Neural progenitor cell (in vitro differentiated cells): ENCODE measurements at regions not wholly inside any gene's neighbourhood (a gene's known extent, or its start where the extent isn't known, plus 50 kb on each side); places are given as distances from the start of the nearest gene placed in this dataset.

Source experiments
- DNase-seq: peaks from one replicate; pipeline ENCODE4 v3.0.0-alpha.2; 2016; ENCODE audit warnings: low spot score
- H2AFZ ChIP-seq: fragments of 200-600 bp; sonication (generic); replicated peaks from 2 replicates; pipeline ENCODE4 v1.6.1; 2016; ENCODE audit warnings: antibody characterized with exemption
- H3F3A ChIP-seq: fragments of 200-600 bp; sonication (generic); 2 replicates; pipeline ENCODE4 v1.6.1; 2016; ENCODE audit warnings: antibody characterized with exemption, low read depth
- H3K27ac ChIP-seq: fragments of 200-600 bp; sonication (generic); 2 replicates; pipeline ENCODE4 v1.5.1; 2016; ENCODE audit warnings: mild to moderate bottlenecking
- H3K27me3 ChIP-seq: fragments of 200-600 bp; sonication (generic); 2 replicates; pipeline ENCODE4 v1.6.1; 2016; ENCODE audit warnings: mild to moderate bottlenecking, moderate library complexity
- H3K36me3 ChIP-seq: fragments of 200-600 bp; sonication (generic); 2 replicates; pipeline ENCODE4 v1.5.1; 2016
- H3K4me1 ChIP-seq: fragments of 200-600 bp; sonication (generic); 2 replicates; pipeline ENCODE4 v1.6.1; 2016; ENCODE audit warnings: mixed run types
- H3K4me2 ChIP-seq: fragments of 200-600 bp; sonication (generic); 2 replicates; pipeline ENCODE4 v1.6.1; 2016
- H3K4me3 ChIP-seq: fragments of 200-600 bp; sonication (generic); 2 replicates; pipeline ENCODE4 v1.5.1; 2016
- H3K79me2 ChIP-seq: fragments of 200-600 bp; sonication (generic); 2 replicates; pipeline ENCODE4 v1.6.1; 2016; ENCODE audit warnings: low read depth
- H3K9ac ChIP-seq: fragments of 200-600 bp; sonication (generic); 2 replicates; pipeline ENCODE4 v1.6.1; 2016
- H3K9me3 ChIP-seq: fragments of 200-600 bp; sonication (generic); 2 replicates; pipeline ENCODE4 v1.5.1; 2016; ENCODE audit warnings: low read depth
- H4K20me1 ChIP-seq: fragments of 200-600 bp; sonication (generic); 2 replicates; pipeline ENCODE4 v1.6.1; 2016; ENCODE audit warnings: low read depth
- H3K27ac Mint-ChIP-seq: 3 replicates; pipeline ENCODE4 v1.8.0; 2021; ENCODE audit warnings: mixed read lengths
- H3K27me3 Mint-ChIP-seq: 2 replicates; pipeline ENCODE4 v1.8.0; 2022; ENCODE audit warnings: low read depth, mild to moderate bottlenecking, inconsistent platforms, moderate library complexity, mixed read lengths; ENCODE audit not compliant: insufficient read depth
- H3K36me3 Mint-ChIP-seq: 3 replicates; pipeline ENCODE4 v1.8.0; 2021; ENCODE audit warnings: mixed read lengths
- H3K4me1 Mint-ChIP-seq: 3 replicates; pipeline ENCODE4 v1.8.0; 2021; ENCODE audit warnings: mixed read lengths
- H3K4me3 Mint-ChIP-seq: 3 replicates; pipeline ENCODE4 v1.8.0; 2021; ENCODE audit warnings: mild to moderate bottlenecking, moderate library complexity, mixed read lengths
- H3K9me3 Mint-ChIP-seq: 3 replicates; pipeline ENCODE4 v1.8.0; 2020; ENCODE audit warnings: mixed read lengths
- EZH2 ChIP-seq: fragments of 200-600 bp; sonication (generic); IDR thresholded peaks from 2 replicates; pipeline ENCODE4 v1.6.1; 2017; ENCODE audit warnings: antibody characterized with exemption, mild to moderate bottlenecking, moderate library complexity
- EZH2phosphoT487 ChIP-seq: fragments of 200-600 bp; sonication (generic); IDR thresholded peaks from 2 replicates; pipeline ENCODE4 v1.6.1; 2017; ENCODE audit warnings: antibody characterized with exemption
- TF ChIP-seq, protein P1 (sequence below): fragments of 200-600 bp; sonication (generic); IDR thresholded peaks from 2 replicates; pipeline ENCODE4 v1.5.1; 2017; ENCODE audit warnings: antibody characterized with exemption, mild to moderate bottlenecking

DNA sequence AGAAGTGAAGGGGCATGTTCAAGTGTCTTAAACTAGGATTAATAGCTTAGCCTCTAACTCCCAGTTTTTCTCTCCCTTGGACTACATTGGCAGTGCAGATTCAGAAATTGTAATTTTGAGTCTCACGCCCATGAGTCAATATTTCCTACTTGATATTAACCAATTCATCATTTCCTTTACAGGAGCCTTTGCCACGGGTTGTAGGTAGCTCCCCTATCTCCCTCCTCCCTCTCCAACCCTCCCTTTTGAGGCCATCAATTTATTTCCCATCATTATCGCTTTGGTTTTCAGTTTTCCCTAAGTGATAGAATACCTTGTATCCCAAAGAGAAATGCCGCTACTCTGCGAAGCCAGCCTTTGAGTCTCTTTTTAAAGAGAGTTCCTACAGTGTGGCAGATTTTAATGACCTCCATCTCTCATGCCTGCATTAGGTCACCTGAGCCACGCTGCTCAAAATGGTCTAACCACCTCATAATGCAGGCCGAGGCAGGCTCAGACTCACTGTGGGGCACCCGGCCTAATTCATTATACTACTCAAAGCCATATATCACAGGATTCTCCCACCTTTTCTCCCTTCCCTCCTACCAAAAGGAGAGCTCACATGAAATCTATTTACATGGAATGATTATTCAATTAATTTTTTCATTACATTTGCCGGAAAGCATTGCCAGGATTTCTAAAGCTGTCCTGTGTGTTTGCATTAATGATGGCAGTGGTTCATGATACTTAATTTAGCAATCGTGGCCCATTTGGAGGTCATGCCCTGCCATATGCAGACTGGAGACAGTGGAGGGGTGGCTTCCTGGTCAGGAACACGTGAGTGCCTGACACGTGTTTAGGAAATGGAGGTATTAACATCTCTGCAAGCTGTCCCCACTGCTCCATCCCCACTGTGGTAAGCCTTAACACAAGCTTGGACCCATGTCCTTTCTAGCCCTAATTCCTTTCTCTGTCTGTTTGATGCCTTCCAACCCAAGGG lies 448.2 kb upstream of the AUTS2 start:
- Histone ChIP-seq H3K36me3 (no peaks in the 10 kb centered on the region), H3K27me3 (no peaks in the 10 kb centered on the region), H3K4me3 (no peak overlapping the region), H4K20me1 (no peaks in the 10 kb centered on the region), H2AFZ (no peak overlapping the region), H3K4me1 (no peaks in the 10 kb centered on the region), H3K27ac (no peak overlapping the region), H3F3A (no peaks in the 10 kb centered on the region), H3K9ac (no peak overlapping the region), H3K9me3 (no peaks in the 10 kb centered on the region), H3K79me2 (no peaks in the 10 kb centered on the region), H3K4me2 (no peak overlapping the region)
- no peak for DNase-seq
- Mint-ChIP-seq H3K27ac (no peak overlapping the region), H3K4me3 (no peak overlapping the region), H3K4me1 (no peaks in the 10 kb centered on the region), H3K9me3 (peaks cover 7% of the 10 kb centered on the region), H3K36me3 (no peaks in the 10 kb centered on the region), H3K27me3 (peaks cover 3% of the 10 kb centered on the region)
- no peak for TF ChIP-seq EZH2
- no peak for TF ChIP-seq EZH2phosphoT487
- TF ChIP-seq, protein P1, sequence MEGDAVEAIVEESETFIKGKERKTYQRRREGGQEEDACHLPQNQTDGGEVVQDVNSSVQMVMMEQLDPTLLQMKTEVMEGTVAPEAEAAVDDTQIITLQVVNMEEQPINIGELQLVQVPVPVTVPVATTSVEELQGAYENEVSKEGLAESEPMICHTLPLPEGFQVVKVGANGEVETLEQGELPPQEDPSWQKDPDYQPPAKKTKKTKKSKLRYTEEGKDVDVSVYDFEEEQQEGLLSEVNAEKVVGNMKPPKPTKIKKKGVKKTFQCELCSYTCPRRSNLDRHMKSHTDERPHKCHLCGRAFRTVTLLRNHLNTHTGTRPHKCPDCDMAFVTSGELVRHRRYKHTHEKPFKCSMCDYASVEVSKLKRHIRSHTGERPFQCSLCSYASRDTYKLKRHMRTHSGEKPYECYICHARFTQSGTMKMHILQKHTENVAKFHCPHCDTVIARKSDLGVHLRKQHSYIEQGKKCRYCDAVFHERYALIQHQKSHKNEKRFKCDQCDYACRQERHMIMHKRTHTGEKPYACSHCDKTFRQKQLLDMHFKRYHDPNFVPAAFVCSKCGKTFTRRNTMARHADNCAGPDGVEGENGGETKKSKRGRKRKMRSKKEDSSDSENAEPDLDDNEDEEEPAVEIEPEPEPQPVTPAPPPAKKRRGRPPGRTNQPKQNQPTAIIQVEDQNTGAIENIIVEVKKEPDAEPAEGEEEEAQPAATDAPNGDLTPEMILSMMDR: no peak

DNA sequence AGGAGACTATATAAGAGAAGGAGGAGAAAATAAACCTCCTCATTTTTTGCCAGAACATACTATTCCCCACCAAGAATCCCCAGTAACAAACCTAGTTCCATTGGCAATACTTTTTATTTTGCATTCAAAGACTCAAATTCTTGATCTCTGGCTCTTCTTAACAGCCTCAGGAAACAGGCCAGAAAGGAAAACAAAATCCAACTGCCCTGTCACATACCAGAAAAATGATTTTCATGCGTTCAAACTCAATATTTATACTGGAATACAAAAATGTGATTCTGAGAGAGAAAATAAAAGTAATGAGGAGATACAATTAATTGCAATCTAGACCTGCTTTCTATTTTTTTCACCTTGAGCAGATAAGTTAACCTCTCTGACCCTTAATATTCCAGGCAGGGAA lies 435.9 kb upstream of the AUTS2 start:
- peaks cover 4% of the 10 kb centered on the region for H3K27me3 Mint-ChIP-seq
- H3K4me1 Mint-ChIP-seq: no peaks in the 10 kb centered on the region
- Histone ChIP-seq H3F3A (peaks cover 4% of the 10 kb centered on the region), H3K9me3 (no peaks in the 10 kb centered on the region), H3K4me1 (no peaks in the 10 kb centered on the region), H3K27ac (no peak overlapping the region), H3K36me3 (no peaks in the 10 kb centered on the region), H3K9ac (no peak overlapping the region), H3K4me2 (no peak overlapping the region), H3K27me3 (no peaks in the 10 kb centered on the region), H3K4me3 (no peak overlapping the region), H2AFZ (no peak overlapping the region), H3K79me2 (no peaks in the 10 kb centered on the region), H4K20me1 (no peaks in the 10 kb centered on the region)
- no peak for DNase-seq
- TF ChIP-seq EZH2phosphoT487: no peak
- TF ChIP-seq EZH2: no peak
- TF ChIP-seq, protein P1: no peak
- H3K36me3 Mint-ChIP-seq: no peaks in the 10 kb centered on the region
- H3K9me3 Mint-ChIP-seq: peaks cover 5% of the 10 kb centered on the region
- H3K27ac Mint-ChIP-seq: no peak overlapping the region
- H3K4me3 Mint-ChIP-seq: no peak overlapping the region

DNA sequence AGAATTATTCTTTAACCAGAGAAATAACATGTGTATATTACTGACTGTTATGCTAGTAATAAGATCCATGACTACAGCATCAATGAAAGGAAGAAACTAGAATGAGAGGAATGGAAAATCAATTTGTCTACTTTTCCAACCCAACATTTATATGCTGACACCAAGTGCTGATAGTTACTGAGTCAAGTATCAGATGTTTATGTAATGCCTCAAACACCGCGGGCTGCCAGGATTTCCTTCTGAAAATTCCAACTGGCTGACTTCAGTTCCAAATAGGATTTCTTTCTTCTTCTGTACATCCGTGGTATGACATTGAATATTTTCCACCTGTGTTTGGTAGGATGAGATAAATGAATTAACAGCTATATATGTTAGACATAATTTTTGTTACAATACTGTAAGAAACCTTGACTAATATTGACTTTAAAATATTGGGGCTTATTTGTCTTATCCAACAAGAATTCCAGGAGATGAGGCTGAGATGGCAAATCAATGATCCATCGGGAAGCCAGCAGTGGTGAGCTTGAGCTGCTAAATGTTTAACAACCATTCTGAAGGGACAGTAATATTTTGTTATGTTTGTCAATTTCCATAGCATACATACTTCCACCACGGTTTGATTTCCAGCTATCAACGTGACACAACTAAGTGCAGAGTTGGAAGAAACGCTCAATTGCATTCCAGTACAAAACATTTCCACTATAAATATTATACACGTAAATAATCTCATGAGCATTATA lies 435.2 kb upstream of the AUTS2 start:
- no peaks in the 10 kb centered on the region for H3K36me3 ChIP-seq
- no peak overlapping the region for H2AFZ ChIP-seq
- no peaks in the 10 kb centered on the region for H4K20me1 ChIP-seq
- Mint-ChIP-seq H3K4me1 (no peaks in the 10 kb centered on the region), H3K36me3 (no peaks in the 10 kb centered on the region), H3K27ac (no peak overlapping the region), H3K27me3 (peaks cover 4% of the 10 kb centered on the region), H3K4me3 (no peak overlapping the region), H3K9me3 (peaks cover 5% of the 10 kb centered on the region)
- no peak for DNase-seq
- H3K4me1 ChIP-seq: no peaks in the 10 kb centered on the region
- H3K4me2 ChIP-seq: no peak overlapping the region
- no peak overlapping the region for H3K27ac ChIP-seq
- H3K4me3 ChIP-seq: no peak overlapping the region
- H3K9me3 ChIP-seq: no peaks in the 10 kb centered on the region
- no peaks in the 10 kb centered on the region for H3K79me2 ChIP-seq
- TF ChIP-seq, protein P1: no peak
- TF ChIP-seq EZH2phosphoT487 (no peak), EZH2 (no peak)
- H3K27me3 ChIP-seq: no peaks in the 10 kb centered on the region
- peaks cover 4% of the 10 kb centered on the region for H3F3A ChIP-seq
- no peak overlapping the region for H3K9ac ChIP-seq
